ENCODE measurements at regions not wholly inside any gene's neighbourhood (a gene's known extent, or its start where the extent isn't known, plus 50 kb on each side); places are given as distances from the start of the nearest gene placed in this dataset.
"Not testable (repeated sequence)": the region's sequence is repeated elsewhere in the genome, so short reads cannot be mapped to it uniquely, and the experiment has no call there.

DNA sequence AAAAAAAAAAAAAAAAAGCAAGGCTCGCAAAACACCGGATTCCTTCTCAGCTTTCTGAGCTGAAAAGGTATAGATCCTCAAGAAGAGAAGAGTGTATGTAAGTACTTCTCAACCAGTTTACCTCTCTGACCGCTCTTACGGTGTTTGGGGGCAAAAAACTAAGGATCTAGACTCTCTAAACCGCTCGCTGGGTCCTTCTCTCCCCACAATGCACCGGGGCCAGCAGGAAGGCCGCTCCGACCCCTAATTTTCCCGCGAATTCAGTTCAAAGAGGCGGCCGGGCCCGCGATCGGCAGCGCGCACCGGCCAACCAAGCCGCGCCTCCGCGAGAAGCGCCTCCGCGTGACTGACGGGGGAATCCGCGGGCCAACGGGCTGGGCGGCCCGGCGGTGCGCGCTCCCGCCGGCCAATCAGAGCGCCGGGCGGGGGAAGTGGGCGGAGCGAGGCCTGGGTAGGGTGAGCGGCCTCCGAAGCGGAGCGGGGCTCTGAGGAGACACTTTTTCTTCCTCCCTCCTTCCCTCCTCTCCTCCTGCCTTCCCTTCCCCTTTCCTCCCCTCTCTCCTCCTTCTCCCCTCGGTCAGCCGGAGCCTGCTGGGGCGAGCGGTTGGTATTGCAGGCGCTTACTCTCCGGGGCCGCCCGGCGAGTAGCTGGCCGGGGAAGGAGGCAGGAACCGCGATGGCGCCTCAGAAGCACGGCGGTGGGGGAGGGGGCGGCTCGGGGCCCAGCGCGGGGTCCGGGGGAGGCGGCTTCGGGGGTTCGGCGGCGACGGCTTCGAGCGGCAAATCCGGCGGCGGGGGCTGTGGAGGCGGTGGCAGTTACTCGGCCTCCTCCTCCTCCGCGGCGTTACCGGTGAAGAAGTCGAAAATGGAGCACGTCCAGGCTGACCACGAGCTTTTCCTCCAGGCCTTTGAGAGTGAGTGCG lies 93.0 kb downstream of the CRLF3 start:
- TF ChIP-seq, protein P1, sequence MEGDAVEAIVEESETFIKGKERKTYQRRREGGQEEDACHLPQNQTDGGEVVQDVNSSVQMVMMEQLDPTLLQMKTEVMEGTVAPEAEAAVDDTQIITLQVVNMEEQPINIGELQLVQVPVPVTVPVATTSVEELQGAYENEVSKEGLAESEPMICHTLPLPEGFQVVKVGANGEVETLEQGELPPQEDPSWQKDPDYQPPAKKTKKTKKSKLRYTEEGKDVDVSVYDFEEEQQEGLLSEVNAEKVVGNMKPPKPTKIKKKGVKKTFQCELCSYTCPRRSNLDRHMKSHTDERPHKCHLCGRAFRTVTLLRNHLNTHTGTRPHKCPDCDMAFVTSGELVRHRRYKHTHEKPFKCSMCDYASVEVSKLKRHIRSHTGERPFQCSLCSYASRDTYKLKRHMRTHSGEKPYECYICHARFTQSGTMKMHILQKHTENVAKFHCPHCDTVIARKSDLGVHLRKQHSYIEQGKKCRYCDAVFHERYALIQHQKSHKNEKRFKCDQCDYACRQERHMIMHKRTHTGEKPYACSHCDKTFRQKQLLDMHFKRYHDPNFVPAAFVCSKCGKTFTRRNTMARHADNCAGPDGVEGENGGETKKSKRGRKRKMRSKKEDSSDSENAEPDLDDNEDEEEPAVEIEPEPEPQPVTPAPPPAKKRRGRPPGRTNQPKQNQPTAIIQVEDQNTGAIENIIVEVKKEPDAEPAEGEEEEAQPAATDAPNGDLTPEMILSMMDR (IDR thresholded peaks at IDR 0.05), result not testable (repeated sequence)
- peak in 1 of 4 donors; percentile 80 for TF ChIP-seq POLR2A (IDR thresholded peaks at IDR 0.05)
- TF ChIP-seq EP300 (IDR thresholded peaks at IDR 0.05), result not testable (repeated sequence)

Data from stomach (tissue), 4 donors.